Esophagus muscularis mucosa (tissue), 4 donors: ENCODE measurements at regions not wholly inside any gene's neighbourhood (a gene's known extent, or its start where the extent isn't known, plus 50 kb on each side); places are given as distances from the start of the nearest gene placed in this dataset.

Experiments
- DNase-seq: peaks from one replicate; pipeline ENCODE4 v3.0.0-alpha.2; 2017; ENCODE audit errors: extremely low spot score
- H3K27ac ChIP-seq, 4 donors: fragments of 200-600 bp; sonication (generic); replicated peaks in 1 of 4; 1 replicate in 3 of 4; 2 replicates in 1 of 4; pipeline ENCODE4 v1.5.1; 2016 to 2019; ENCODE audit warnings: mild to moderate bottlenecking in 1 of 4
- H3K27me3 ChIP-seq, 4 donors: fragments of 200-600 bp; sonication (generic); one replicate each; pipeline versions ENCODE4 v1.5.1 to v1.6.0; 2016 to 2019
- H3K36me3 ChIP-seq, 4 donors: fragments of 200-600 bp; sonication (generic); one replicate each; pipeline ENCODE4 v1.5.1; 2016 to 2019
- H3K4me1 ChIP-seq, 4 donors: fragments of 200-600 bp; sonication (generic); one replicate each; pipeline ENCODE4 v1.5.1; 2016 to 2019
- H3K4me3 ChIP-seq, 4 donors: fragments of 200-600 bp; sonication (generic); 1 replicate in 2 of 4; 2 replicates in 2 of 4; pipeline ENCODE4 v1.5.1; 2016 to 2019; ENCODE audit warnings: mild to moderate bottlenecking in 4 of 4, moderate library complexity in 1 of 4
- H3K9me3 ChIP-seq, 4 donors: fragments of 200-600 bp; sonication (generic); 1 replicate in 3 of 4; 2 replicates in 1 of 4; pipeline ENCODE4 v1.5.1; 2016 to 2019
- EP300 ChIP-seq: sonication (generic); formaldehyde crosslinking; IDR thresholded peaks from one replicate; pipeline ENCODE4 v1.6.1; 2017; ENCODE audit warnings: antibody characterized with exemption
- POLR2A ChIP-seq: fragments of 450-650 bp; IDR thresholded peaks from one replicate; pipeline ENCODE4 v1.6.1; 2017; ENCODE audit warnings: antibody characterized with exemption, moderate library complexity, mild to moderate bottlenecking, low read depth
- POLR2AphosphoS5 ChIP-seq, 2 donors: sonication (generic); formaldehyde crosslinking; IDR thresholded peaks; one replicate each; pipeline ENCODE4 v1.6.1; 2017; ENCODE audit warnings: antibody characterized with exemption in 2 of 2
- WGBS: methylation state at CpG from one replicate; pipeline ENCODE4 v1.1.5; 2018; 5-methylcytosine and 5-hydroxymethylcytosine counted together
- intact Hi-C: fragments of 100-400 bp; cut with DNase I; formaldehyde crosslinking; loops from one replicate; pipeline ENCODE4 v1.15.1; 2023
- TF ChIP-seq, protein P1 (sequence below), 3 experiments: fragments of 200-600 bp in 2 of 3; fragments of 450-650 bp in 1 of 3; sonication (generic) in 2 of 3; IDR thresholded peaks; one replicate each; pipeline ENCODE4 v1.5.1; 2017 to 2019; ENCODE audit warnings: antibody characterized with exemption in 3 of 3, mild to moderate bottlenecking in 2 of 3, moderate library complexity in 1 of 3

DNA sequence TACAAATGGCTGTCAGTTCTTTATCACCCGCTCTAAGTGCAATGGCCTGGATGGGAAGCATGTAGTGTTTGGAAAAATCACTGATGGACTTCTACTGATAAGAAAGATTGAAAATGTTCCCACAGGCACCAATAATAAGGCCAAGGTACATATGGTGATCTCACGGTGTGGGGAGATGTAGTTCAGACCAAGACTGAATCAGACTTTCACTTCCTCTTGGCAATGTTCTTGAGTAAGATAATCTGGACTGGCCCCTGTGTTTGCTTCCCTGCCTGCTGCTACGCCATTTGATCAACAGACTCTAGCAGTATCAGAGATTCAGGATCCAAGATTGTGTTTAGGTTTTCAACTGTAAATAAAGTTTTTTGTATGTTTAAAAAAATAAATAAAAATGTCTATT lies 682.2 kb upstream of the AMOT start:
- Histone ChIP-seq H3K9me3 (no peaks in the 10 kb centered on the region), H3K4me1 (no peaks in the 10 kb centered on the region), H3K27ac (no peak overlapping the region), H3K4me3 (no peak overlapping the region), H3K27me3 (no peaks in the 10 kb centered on the region), H3K36me3 (no peaks in the 10 kb centered on the region)
- intact Hi-C loops, result no loop called here
- whole genome bisulfite sequencing, result 66% methylated on average over 3 of the region's 3 CpGs
- no peak for DNase-seq
- TF ChIP-seq EP300, result no peak
- no peak for TF ChIP-seq POLR2A
- TF ChIP-seq, protein P1, sequence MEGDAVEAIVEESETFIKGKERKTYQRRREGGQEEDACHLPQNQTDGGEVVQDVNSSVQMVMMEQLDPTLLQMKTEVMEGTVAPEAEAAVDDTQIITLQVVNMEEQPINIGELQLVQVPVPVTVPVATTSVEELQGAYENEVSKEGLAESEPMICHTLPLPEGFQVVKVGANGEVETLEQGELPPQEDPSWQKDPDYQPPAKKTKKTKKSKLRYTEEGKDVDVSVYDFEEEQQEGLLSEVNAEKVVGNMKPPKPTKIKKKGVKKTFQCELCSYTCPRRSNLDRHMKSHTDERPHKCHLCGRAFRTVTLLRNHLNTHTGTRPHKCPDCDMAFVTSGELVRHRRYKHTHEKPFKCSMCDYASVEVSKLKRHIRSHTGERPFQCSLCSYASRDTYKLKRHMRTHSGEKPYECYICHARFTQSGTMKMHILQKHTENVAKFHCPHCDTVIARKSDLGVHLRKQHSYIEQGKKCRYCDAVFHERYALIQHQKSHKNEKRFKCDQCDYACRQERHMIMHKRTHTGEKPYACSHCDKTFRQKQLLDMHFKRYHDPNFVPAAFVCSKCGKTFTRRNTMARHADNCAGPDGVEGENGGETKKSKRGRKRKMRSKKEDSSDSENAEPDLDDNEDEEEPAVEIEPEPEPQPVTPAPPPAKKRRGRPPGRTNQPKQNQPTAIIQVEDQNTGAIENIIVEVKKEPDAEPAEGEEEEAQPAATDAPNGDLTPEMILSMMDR (IDR thresholded peaks at IDR 0.05), result no peak
- TF ChIP-seq POLR2AphosphoS5 (IDR thresholded peaks at IDR 0.05), result no peak

DNA sequence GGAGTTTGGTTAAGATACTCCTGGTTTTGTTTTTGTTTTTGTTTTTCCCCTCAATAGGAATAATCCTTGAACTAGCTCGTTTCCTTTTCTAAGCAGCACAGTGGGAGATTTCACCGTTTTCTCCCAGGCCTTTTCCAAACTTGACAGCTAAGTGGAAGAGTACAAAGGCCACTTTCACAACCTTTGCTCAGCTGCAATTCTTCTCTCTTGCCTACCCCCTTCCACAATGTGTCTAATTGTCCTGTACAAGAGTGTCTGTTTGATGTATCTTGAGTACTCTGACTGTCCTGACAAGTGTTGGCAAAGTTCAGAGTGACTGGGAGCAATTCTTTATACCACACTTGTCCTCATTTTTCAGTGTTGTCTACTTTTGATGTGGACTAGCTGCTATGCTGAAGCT lies 674.3 kb upstream of the AMOT start:
- H3K4me3 ChIP-seq, result no peak overlapping the region
- no peaks in the 10 kb centered on the region for H3K4me1 ChIP-seq
- TF ChIP-seq, protein P1 (IDR thresholded peaks at IDR 0.05), result no peak
- TF ChIP-seq EP300 (no peak), POLR2AphosphoS5 (IDR thresholded peaks at IDR 0.05) (no peak), POLR2A (no peak)
- H3K36me3 ChIP-seq, result no peaks in the 10 kb centered on the region
- no peak for DNase-seq
- H3K27ac ChIP-seq, result no peak overlapping the region
- 9% methylated on average over 2 of the region's 2 CpGs for WGBS
- H3K27me3 ChIP-seq, result no peaks in the 10 kb centered on the region
- intact Hi-C loops, result no loop called here
- H3K9me3 ChIP-seq, result no peaks in the 10 kb centered on the region

DNA sequence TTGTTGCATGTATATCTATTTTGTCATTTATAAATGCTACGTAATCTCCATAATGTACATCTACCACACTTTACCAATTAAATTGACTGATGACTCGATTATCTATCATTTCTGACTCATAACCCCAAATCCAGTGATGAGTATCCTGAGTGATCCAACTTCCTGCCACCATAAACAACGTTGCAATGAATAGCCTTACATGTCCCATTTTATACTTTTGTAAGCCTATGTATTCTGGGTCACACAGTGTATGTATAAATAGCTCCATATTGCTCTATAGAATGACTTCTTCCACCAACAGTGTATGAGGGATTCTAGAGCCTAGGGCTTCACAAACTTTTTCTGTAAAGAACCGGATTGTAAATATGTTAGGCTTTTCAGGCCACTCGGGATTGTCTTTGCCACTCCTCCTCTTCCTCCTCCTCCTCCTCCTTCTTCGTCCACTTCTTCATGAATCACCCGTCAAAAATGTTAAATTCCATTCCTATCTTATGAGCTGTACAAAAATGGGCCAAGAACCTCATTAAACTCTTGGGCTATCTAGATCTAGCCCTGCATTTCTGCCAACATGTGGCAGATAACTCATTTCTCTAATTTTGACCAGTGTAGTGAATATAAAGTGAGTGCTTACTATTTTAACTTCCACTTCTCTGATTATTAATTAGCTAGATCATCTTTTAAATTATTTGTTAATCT lies 672.2 kb upstream of the AMOT start:
- Histone ChIP-seq H3K4me3 (no peak overlapping the region), H3K27me3 (no peaks in the 10 kb centered on the region), H3K9me3 (no peaks in the 10 kb centered on the region), H3K27ac (no peak overlapping the region), H3K4me1 (no peaks in the 10 kb centered on the region), H3K36me3 (no peaks in the 10 kb centered on the region)
- 66% methylated on average over 7 of the region's 7 CpGs for WGBS
- intact Hi-C loops, result no loop called here
- TF ChIP-seq POLR2AphosphoS5 (IDR thresholded peaks at IDR 0.05) (no peak), EP300 (no peak), POLR2A (no peak)
- TF ChIP-seq, protein P1 (IDR thresholded peaks at IDR 0.05), result no peak
- no peak for DNase-seq

DNA sequence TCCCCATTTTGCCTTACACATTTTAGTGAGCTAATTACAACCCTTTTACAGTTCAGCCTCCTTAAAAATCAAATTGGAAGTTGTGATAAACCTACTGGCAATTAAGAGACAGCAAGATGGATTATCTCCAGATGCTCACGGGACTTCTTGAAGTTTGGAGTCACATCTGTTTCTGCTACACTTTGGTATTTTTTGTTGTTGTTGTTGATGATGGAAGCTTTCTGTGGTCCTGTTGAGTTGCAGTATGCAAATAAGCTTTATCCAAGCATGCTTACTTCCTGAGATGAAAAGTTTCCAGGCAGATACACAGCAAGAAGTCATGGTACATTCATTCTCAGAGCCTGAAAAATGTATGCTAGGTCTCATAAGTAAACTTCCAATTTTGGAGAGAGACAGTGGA lies 670.0 kb upstream of the AMOT start:
- Histone ChIP-seq H3K4me1 (no peaks in the 10 kb centered on the region), H3K36me3 (no peaks in the 10 kb centered on the region), H3K27ac (no peak overlapping the region), H3K27me3 (no peaks in the 10 kb centered on the region), H3K9me3 (no peaks in the 10 kb centered on the region), H3K4me3 (no peak overlapping the region)
- intact Hi-C loops, result no loop called here
- WGBS, result 53% methylated on average over 1 of the region's 1 CpG
- no peak for DNase-seq
- TF ChIP-seq EP300 (no peak), POLR2AphosphoS5 (IDR thresholded peaks at IDR 0.05) (no peak), POLR2A (no peak)
- TF ChIP-seq, protein P1 (IDR thresholded peaks at IDR 0.05), result no peak

DNA sequence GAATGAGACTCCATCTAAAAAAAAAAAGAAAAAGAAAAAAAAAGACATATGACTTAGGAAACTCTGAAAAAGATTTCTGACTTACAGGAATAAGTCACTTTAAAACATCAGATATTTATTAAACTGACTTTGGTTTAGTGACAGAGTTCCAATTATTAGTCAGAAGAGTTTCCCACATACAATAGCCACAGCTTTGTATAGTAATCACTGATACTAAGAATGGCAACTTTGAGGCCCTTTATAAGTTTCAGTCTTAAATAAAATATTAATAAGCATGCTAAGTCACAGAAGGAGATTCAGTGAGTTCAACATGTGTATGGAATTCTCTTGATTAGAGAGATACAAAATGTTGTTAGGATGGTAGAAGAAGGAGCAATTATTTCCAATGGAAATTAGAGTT lies 652.3 kb upstream of the AMOT start:
- H3K4me3 ChIP-seq, result no peak overlapping the region
- no peaks in the 10 kb centered on the region for H3K4me1 ChIP-seq
- no peak for DNase-seq
- H3K9me3 ChIP-seq, result no peaks in the 10 kb centered on the region
- intact Hi-C loops, result no loop called here
- no peaks in the 10 kb centered on the region for H3K27me3 ChIP-seq
- H3K36me3 ChIP-seq, result no peaks in the 10 kb centered on the region
- no peak for TF ChIP-seq POLR2AphosphoS5 (IDR thresholded peaks at IDR 0.05)
- TF ChIP-seq EP300, result no peak
- no peak for TF ChIP-seq POLR2A
- TF ChIP-seq, protein P1 (IDR thresholded peaks at IDR 0.05), result no peak
- H3K27ac ChIP-seq, result no peak overlapping the region
